B cell (primary cell): ENCODE measurements at regions not wholly inside any gene's neighbourhood (a gene's known extent, or its start where the extent isn't known, plus 50 kb on each side); places are given as distances from the start of the nearest gene placed in this dataset.

Experiments
- ATAC-seq: fragments of 200-7000 bp; cut with Tn5 transposase; one replicate; pipeline ENCODE4 v1.10.0; 2021; ENCODE audit warnings: low read depth, mild to moderate bottlenecking, moderate number of reproducible peaks, moderate library complexity
- CTCF ChIA-PET: fragments of 350-600 bp; sonication (Branson Sonifier 250); formaldehyde crosslinking; loops from one replicate; lab custom pipeline; 2021; ENCODE audit warnings: antibody characterized with exemption, inconsistent platforms; lab: Charles Lee
- POLR2A ChIA-PET: fragments of 350-600 bp; sonication (Branson Sonifier 250); formaldehyde crosslinking; loops from one replicate; lab custom pipeline; 2021; ENCODE audit warnings: antibody characterized with exemption; lab: Charles Lee
- DNase-seq: peaks from one replicate; pipeline ENCODE4 v3.0.0; 2013
- H2AFZ ChIP-seq: 2 replicates; pipeline ENCODE4 v1.6.1; 2012; ENCODE audit warnings: mild to moderate bottlenecking, low read depth, low read length; ENCODE audit not compliant: insufficient read depth, poor library complexity, severe bottlenecking
- H3K27ac ChIP-seq, 2 donors: 1 replicate in 1 of 2; 2 replicates in 1 of 2; pipeline ENCODE4 v1.5.1; 2012 to 2013; ENCODE audit warnings: low read length in 2 of 2, mild to moderate bottlenecking in 2 of 2, moderate library complexity in 1 of 2
- H3K27me3 ChIP-seq, 4 experiments: fragments of 200-600 bp in 1 of 4; sonication (generic) in 1 of 4; replicated peaks in 1 of 4; 1 replicate in 2 of 4; 2 replicates in 2 of 4; pipeline versions ENCODE4 v1.6.1 to v1.7.0; 2013 to 2016; ENCODE audit warnings: low read length in 3 of 4, mild to moderate bottlenecking in 2 of 4, mixed read lengths in 1 of 4, moderate library complexity in 1 of 4; ENCODE audit not compliant: insufficient read depth in 4 of 4, control insufficient read depth in 3 of 4; ENCODE audit errors: control extremely low read depth in 1 of 4
- H3K36me3 ChIP-seq, 2 experiments: replicated peaks in 1 of 2; 1 replicate in 1 of 2; 2 replicates in 1 of 2; pipeline versions ENCODE4 v1.6.1 to v1.7.1; 2013; ENCODE audit warnings: low read length in 1 of 2; ENCODE audit not compliant: insufficient read depth in 2 of 2, control insufficient read depth in 1 of 2; ENCODE audit errors: control extremely low read depth in 1 of 2, extremely low read depth in 1 of 2
- H3K4me1 ChIP-seq, 2 donors: fragments of 200-600 bp in 1 of 2; sonication (generic) in 1 of 2; 1 replicate in 1 of 2; 2 replicates in 1 of 2; pipeline versions ENCODE4 v1.5.1 to v1.6.1; 2013 to 2017; ENCODE audit warnings: low read length in 2 of 2; ENCODE audit not compliant: control insufficient read depth in 2 of 2, insufficient read depth in 2 of 2
- H3K4me2 ChIP-seq: replicated peaks from 2 replicates; pipeline ENCODE3; 2012; ENCODE audit warnings: mild to moderate bottlenecking, low read depth, low read length; ENCODE audit not compliant: poor library complexity, severe bottlenecking
- H3K4me3 ChIP-seq, 5 experiments: fragments of 200-600 bp in 1 of 5; sonication (generic) in 1 of 5; 1 replicate in 3 of 5; 2 replicates in 2 of 5; pipeline versions ENCODE4 v1.5.1 to v1.7.0; 2011 to 2016; ENCODE audit warnings: low read length in 4 of 5, mild to moderate bottlenecking in 4 of 5, low read depth in 2 of 5, control low read depth in 1 of 5, moderate library complexity in 1 of 5; ENCODE audit not compliant: insufficient read depth in 1 of 5; ENCODE audit errors: control extremely low read depth in 1 of 5, extremely low read depth in 1 of 5
- H3K79me2 ChIP-seq: fragments of 200-600 bp; sonication (generic); one replicate; pipeline ENCODE4 v1.6.0; 2016; ENCODE audit warnings: low read length; ENCODE audit not compliant: control insufficient read depth, insufficient read depth
- H3K9ac ChIP-seq: fragments of 200-600 bp; sonication (generic); 2 replicates; pipeline ENCODE4 v1.6.1; 2017; ENCODE audit warnings: mild to moderate bottlenecking, low read length, moderate library complexity
- H3K9me3 ChIP-seq, 3 donors: one replicate each; pipeline versions ENCODE4 v1.6.1 to v1.7.1; 2013; ENCODE audit warnings: low read length in 2 of 3; ENCODE audit not compliant: control insufficient read depth in 2 of 3, insufficient read depth in 1 of 3; ENCODE audit errors: control extremely low read depth in 1 of 3
- H4K20me1 ChIP-seq: 2 replicates; pipeline ENCODE4 v1.6.0; 2012; ENCODE audit warnings: mild to moderate bottlenecking, low read length; ENCODE audit not compliant: insufficient read depth, control insufficient read depth, poor library complexity, severe bottlenecking
- H3K27ac Mint-ChIP-seq: one replicate; pipeline ENCODE4 v1.8.0; 2021; ENCODE audit warnings: mixed read lengths
- H3K27me3 Mint-ChIP-seq: one replicate; pipeline ENCODE4 v1.8.0; 2021; ENCODE audit warnings: mixed read lengths
- H3K4me1 Mint-ChIP-seq: one replicate; pipeline ENCODE4 v1.8.0; 2021; ENCODE audit warnings: mixed read lengths
- H3K4me3 Mint-ChIP-seq: one replicate; pipeline ENCODE4 v1.8.0; 2021; ENCODE audit warnings: mixed read lengths
- H3K9me3 Mint-ChIP-seq: one replicate; pipeline ENCODE4 v1.8.0; 2022; ENCODE audit warnings: mixed read lengths; ENCODE audit not compliant: insufficient read depth
- CTCF ChIP-seq: fragments of 200-600 bp; IDR thresholded peaks from one replicate; pipeline ENCODE4 v1.8.0; 2022; ENCODE audit warnings: antibody characterized with exemption, mild to moderate bottlenecking
- EZH2 ChIP-seq: IDR thresholded peaks from 2 replicates; pipeline ENCODE4 v1.6.1; 2012; ENCODE audit warnings: borderline replicate concordance, low read depth, mild to moderate bottlenecking, moderate library complexity, low read length; ENCODE audit not compliant: insufficient read depth, poor library complexity, severe bottlenecking
- WGBS: methylation state at CpG from one replicate; pipeline ENCODE4 v1.1.5; 2013; ENCODE audit warnings: missing lambda C conversion rate; ENCODE audit not compliant: insufficient coverage; 5-methylcytosine and 5-hydroxymethylcytosine counted together
- intact Hi-C: fragments of 100-400 bp; cut with micrococcal nuclease; formaldehyde crosslinking; loops from one replicate; pipeline ENCODE4 v1.10.0; 2022

DNA sequence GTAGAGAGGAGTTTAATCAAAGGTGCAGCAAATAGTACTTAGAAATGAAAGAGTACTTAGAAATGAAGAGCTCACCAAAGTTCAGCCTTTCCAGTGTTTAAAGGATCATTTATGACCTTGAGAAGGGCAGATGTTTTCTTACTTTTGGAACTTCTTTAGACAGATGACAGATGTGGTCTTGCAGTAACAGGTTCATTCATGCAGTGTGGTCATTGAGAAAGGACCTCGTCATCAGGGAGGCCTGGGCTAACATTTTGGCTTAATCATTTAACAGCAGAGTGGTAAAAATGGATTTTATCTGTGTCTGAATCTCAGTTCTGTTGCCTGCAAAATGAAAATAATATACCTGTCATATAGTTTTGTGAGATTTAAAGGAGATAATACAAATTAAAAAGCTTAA, 75.1 kb upstream of the NT5C1B start:
- CTCF ChIA-PET = no interaction called here
- no peak overlapping the region for H3K27ac ChIP-seq
- no peaks in the 10 kb centered on the region for H3K79me2 ChIP-seq
- DNase-seq (no peak), ATAC-seq (no peak)
- intact Hi-C loops = no loop called here
- no peak overlapping the region for H3K4me3 Mint-ChIP-seq
- no peaks in the 10 kb centered on the region for H3K27me3 Mint-ChIP-seq
- no peaks in the 10 kb centered on the region for H3K9me3 ChIP-seq
- no CpG with 5 or more reads among the region's 1 CpG for WGBS
- no peaks in the 10 kb centered on the region for H4K20me1 ChIP-seq
- no peak overlapping the region for H3K9ac ChIP-seq
- no peak overlapping the region for H3K4me2 ChIP-seq
- no peak overlapping the region for H3K4me3 ChIP-seq
- no peaks in the 10 kb centered on the region for H3K9me3 Mint-ChIP-seq
- H3K4me1 Mint-ChIP-seq = no peaks in the 10 kb centered on the region
- TF ChIP-seq EZH2 (no peak), CTCF (no peak)
- no peaks in the 10 kb centered on the region for H3K27me3 ChIP-seq
- no peak overlapping the region for H3K27ac Mint-ChIP-seq
- POLR2A ChIA-PET = no interaction called here
- no peak overlapping the region for H2AFZ ChIP-seq
- H3K4me1 ChIP-seq = no peaks in the 10 kb centered on the region
- H3K36me3 ChIP-seq = no peaks in the 10 kb centered on the region

DNA sequence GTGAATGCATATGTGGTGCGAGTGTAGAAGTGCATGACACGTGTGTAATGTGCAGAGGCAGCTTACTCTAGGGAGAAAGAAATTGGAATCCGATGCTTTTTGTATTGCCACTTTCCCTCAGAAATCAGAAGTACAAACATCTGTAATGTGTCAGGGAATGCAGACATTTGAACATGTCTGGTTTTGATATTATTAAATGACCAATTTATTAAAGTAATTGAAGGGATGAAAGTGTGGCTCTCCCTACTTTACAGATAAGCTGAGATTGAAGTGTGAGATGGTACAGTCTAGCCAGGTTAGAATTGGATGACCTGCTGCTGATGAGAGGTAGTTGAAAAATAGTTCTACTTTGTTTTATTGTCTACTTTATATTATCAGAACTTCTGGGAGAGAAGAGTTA, 74.5 kb upstream of the NT5C1B start:
- POLR2A ChIA-PET = no interaction called here
- no peak for TF ChIP-seq CTCF
- no peak for TF ChIP-seq EZH2
- no CpG with 5 or more reads among the region's 3 CpGs for WGBS

More for the DNA sequence above, 74.5 kb upstream of the NT5C1B start:
- no peaks in the 10 kb centered on the region for H3K27me3 Mint-ChIP-seq
- no peak overlapping the region for H3K9ac ChIP-seq
- intact Hi-C loops = no loop called here
- no peaks in the 10 kb centered on the region for H3K9me3 Mint-ChIP-seq
- H3K4me3 ChIP-seq = no peak overlapping the region
- H3K27ac Mint-ChIP-seq = no peak overlapping the region
- H3K9me3 ChIP-seq = no peaks in the 10 kb centered on the region
- H3K27ac ChIP-seq = no peak overlapping the region
- H3K4me1 ChIP-seq = no peaks in the 10 kb centered on the region
- no peaks in the 10 kb centered on the region for H3K27me3 ChIP-seq
- no peak for DNase-seq
- H3K4me3 Mint-ChIP-seq = no peak overlapping the region
- CTCF ChIA-PET = no interaction called here
- H3K4me2 ChIP-seq = no peak overlapping the region
- no peaks in the 10 kb centered on the region for H3K4me1 Mint-ChIP-seq
- H2AFZ ChIP-seq = no peak overlapping the region
- no peaks in the 10 kb centered on the region for H3K79me2 ChIP-seq
- H3K36me3 ChIP-seq = no peaks in the 10 kb centered on the region
- no peak for ATAC-seq
- H4K20me1 ChIP-seq = no peaks in the 10 kb centered on the region
